ENCODE measurements at regions not wholly inside any gene's neighbourhood (a gene's known extent, or its start where the extent isn't known, plus 50 kb on each side); places are given as distances from the start of the nearest gene placed in this dataset.

- TF ChIP-seq SNAI2 (CRISPR knock-in tag; IDR thresholded peaks at IDR 0.05) (no peak), RARB (CRISPR knock-in tag; IDR thresholded peaks at IDR 0.05) (no peak), ZNF565 (CRISPR knock-in tag; conservative IDR thresholded peaks at IDR 0.05; ENCODE audit: low read depth) (no peak), TCF4 (CRISPR knock-in tag; IDR thresholded peaks at IDR 0.05; ENCODE audit: borderline replicate concordance) (no peak)
- TF ChIP-seq, protein P1, sequence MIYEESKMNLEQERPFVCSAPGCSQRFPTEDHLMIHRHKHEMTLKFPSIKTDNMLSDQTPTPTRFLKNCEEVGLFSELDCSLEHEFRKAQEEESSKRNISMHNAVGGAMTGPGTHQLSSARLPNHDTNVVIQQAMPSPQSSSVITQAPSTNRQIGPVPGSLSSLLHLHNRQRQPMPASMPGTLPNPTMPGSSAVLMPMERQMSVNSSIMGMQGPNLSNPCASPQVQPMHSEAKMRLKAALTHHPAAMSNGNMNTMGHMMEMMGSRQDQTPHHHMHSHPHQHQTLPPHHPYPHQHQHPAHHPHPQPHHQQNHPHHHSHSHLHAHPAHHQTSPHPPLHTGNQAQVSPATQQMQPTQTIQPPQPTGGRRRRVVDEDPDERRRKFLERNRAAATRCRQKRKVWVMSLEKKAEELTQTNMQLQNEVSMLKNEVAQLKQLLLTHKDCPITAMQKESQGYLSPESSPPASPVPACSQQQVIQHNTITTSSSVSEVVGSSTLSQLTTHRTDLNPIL (CRISPR knock-in tag; IDR thresholded peaks at IDR 0.05; ENCODE audit: low read depth): no peak
Observed at GRCh38 chr2:145265244-145265643, 745.3 kb upstream of the ZEB2 start.
